SIG-M5 treated with dmso at 0.1 percent for 504 hours (cell line): ENCODE measurements at regions not wholly inside any gene's neighbourhood (a gene's known extent, or its start where the extent isn't known, plus 50 kb on each side); places are given as distances from the start of the nearest gene placed in this dataset.
"Not testable (repeated sequence)": the region's sequence is repeated elsewhere in the genome, so short reads cannot be mapped to it uniquely, and the experiment has no call there.

Experiments
- DNase-seq: peaks from one replicate; lab custom pipeline; 2025; ENCODE audit not compliant: unreplicated experiment; lab: John Stamatoyannopoulos, UW

DNA sequence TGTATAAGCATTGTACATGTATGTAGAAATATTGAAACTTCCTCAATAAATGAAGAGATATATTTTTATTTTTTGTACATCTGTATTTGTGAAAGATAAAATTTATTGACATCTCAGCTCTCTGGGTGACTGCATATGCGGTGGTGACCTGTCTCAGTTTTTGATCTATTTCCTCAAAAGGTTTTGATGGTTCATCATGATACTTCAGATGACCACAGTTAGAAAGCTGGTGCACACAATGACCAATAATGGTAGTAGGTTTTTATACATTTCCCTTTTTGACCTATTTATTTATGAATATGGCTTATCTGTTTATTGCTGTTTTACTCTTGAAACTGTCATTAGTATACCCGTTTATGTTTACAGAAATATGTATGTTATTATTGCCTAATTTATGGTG, 549.6 kb upstream of the CHD1 start:
- not testable (repeated sequence) for DNase-seq

GRCh38 chr5:99473328-99473727, 544.5 kb upstream of the CHD1 start:
- not testable (repeated sequence) for DNase-seq

DNA sequence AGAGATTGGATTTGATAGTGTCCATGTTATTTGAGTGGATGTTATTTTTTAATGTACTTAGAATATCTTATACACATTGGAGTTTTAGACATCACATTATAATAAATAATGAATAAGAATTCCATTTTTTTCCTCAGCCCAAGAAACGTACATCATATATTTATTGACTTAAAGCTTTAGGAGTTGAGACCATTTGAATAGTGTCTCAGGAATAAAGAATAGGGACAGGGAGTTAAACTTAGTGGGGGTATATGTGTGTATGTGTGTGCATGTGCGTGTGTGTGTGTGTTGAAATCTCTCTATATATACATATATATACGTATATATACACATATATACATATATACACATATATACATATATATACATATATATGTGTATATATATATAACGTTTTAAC, 542.9 kb upstream of the CHD1 start:
- DNase-seq, result not testable (repeated sequence)

DNA sequence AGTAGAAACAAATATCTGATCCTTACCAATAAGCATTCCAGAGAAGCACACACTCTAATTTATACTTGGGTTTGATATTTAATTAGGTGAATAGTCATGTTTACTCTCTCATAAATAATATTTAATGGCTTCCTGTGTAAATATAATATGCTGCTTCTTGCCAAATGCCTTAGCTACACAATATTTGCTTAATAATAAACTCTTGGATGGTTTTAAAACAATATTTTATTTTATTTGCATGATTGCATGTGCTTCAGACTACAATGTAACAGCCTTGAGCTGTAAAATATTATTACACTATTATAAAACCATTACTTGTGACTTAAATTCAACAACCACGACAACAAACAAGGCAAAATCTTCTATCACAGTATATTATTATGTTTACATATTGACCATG, 542.4 kb upstream of the CHD1 start:
- DNase-seq, result not testable (repeated sequence)

GRCh38 chr5:99470636-99471035, 541.8 kb upstream of the CHD1 start:
- not testable (repeated sequence) for DNase-seq

- no peak for DNase-seq
Observed at GRCh38 chr5:99460701-99461100, 531.9 kb upstream of the CHD1 start.

GRCh38 chr5:99453196-99453595, 524.4 kb upstream of the CHD1 start:
- DNase-seq, result no peak

DNA sequence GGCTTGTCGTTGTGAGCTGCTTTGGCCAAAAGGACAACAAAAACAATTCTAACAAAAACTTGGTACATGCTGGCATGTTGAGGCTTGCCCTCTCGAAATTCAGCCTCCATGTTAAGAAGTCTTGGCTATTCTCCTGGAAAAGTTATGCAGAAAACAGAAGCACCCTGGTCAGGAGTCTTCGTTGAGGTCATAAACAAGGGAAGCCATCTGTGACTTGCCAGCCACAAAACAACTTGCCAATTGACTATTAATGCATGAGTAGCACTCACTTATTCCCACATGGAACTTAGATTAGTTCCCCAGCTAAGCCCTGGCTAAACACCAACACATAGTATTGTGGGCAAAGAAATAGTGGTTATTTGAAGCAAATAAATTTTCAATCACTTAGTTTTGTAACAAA, 521.0 kb upstream of the CHD1 start:
- DNase-seq, result no peak

GRCh38 chr5:99445805-99446204, 517.0 kb upstream of the CHD1 start:
- DNase-seq, result no peak

DNA sequence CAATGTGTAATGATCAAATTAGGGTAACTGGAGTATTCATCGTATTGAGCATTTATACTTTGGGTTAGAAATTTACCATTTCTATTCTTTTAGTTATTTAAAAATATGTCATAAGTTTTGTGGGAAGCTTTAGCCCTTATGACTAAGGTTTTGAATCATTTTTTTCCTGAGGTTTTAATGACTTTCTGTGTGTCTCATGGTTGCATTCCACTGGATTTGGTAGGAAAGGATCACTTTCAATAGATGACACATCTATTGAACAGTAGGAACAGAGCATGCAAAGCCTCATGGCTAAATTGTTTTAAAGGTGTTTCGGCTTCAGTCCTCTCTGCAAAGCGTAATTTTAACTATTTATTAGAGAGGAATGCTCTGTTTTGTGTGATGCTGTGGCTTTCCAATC, 512.4 kb upstream of the CHD1 start:
- no peak for DNase-seq

- DNase-seq, result no peak
Observed at GRCh38 chr5:99438619-99439018, 509.8 kb upstream of the CHD1 start.

DNA sequence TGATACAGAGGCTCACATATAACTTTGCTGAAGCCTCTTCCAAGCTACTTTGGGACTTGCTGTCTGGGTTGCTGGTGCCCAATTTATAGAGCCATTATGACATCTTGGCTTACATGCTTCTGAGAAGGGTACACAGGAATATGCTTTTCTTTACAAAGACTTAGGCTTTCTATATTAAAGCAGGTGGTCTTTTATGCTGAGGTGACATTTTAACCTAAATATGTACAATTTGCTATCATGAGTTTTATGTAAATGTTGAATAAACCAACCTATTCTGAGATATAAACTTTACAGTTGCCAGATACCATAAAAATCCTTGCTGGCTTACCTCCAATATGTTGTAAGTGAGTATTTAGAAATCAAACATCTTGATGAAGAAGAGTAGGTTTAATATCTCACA, 509.2 kb upstream of the CHD1 start:
- DNase-seq, result no peak

- not testable (repeated sequence) for DNase-seq
Observed at GRCh38 chr5:99423396-99423795, 494.6 kb upstream of the CHD1 start.

- not testable (repeated sequence) for DNase-seq
Observed at GRCh38 chr5:99418640-99419039, 489.8 kb upstream of the CHD1 start.

GRCh38 chr5:99410386-99410785, 481.6 kb upstream of the CHD1 start:
- DNase-seq, result not testable (repeated sequence)

GRCh38 chr5:99404764-99405302, 476.0 kb upstream of the CHD1 start:
- DNase-seq, result not testable (repeated sequence)

- not testable (repeated sequence) for DNase-seq
Observed at GRCh38 chr5:99400571-99400970, 471.8 kb upstream of the CHD1 start.

GRCh38 chr5:99398976-99399375, 470.2 kb upstream of the CHD1 start:
- DNase-seq, result no peak

DNA sequence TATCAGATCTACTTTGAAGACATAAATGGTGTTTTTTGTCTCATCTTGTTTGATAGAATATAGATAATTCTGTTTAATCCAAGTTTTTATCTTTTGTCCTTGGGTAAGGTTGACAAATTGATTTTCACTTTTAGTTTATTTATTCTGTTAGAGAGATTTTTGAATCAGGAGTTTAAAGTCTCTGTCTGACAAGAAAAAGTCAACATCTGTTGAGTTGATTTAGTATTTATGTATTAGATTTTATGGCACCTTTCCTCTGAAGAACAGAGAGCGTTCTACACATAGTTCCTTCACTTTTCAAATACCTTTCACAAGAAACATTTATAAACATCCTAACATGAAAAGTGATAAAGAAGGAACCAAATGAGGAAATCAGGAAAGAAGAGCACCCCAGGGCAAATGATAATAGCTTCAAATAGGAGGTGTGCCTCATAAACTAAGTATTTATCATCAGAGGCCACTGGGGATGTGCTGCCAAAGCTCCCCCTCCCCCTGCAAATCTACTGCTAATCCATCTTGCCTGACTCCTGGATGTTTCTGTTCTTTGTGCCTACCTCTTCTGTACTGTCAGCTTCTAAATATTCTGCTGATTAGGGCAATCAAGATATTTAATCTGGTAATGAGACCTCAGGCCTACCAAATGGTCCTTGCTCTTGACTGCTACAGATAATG, 457.7 kb upstream of the CHD1 start:
- DNase-seq, result no peak

- no peak for DNase-seq
Observed at GRCh38 chr5:99379187-99379586, 450.4 kb upstream of the CHD1 start.

- no peak for DNase-seq
Observed at GRCh38 chr5:99378443-99378842, 449.6 kb upstream of the CHD1 start.

DNA sequence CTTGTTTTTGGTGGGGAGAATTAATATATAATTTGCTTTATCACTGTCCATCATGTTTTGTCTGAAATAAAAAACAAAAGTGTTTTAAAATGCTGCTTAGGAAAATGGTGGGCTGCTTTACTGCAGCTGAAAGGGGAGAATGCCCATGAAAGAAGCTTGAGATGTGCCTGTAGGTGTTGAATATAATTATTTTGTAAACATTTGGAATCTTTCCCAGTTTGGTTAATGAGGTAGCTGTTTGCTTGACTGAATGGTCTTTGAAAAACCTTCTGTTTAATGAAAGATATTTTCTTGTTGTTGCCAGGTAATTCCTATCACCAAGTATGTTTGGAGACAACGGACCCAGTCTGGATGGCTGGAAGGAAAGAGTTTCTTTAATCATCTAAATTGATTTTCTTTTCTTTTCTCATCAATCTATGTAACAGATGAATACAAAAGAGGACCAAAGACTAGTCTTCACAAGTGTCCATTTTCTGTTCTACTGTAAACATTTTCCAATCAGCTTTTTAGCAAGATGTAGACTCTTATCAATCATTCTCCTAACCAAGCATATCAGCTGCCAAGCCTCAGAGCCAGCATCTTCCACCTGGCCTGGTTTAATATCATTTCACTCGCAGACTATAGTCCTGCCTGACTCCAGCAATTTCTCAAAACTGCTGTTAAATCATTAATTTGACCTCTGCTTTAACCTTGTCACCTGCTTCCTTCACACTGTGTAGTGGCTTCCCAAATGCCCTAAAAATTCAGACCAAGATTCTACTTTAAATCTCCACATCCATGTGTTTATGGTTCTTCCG, 441.2 kb upstream of the CHD1 start:
- no peak for DNase-seq
